Stimulated activated CD8-positive, alpha-beta memory T cell treated with anti-CD3 and anti-CD28 coated beads, Interleukin-2, amount 100 ng/mL, for 48 hours (primary cell): ENCODE measurements at regions not wholly inside any gene's neighbourhood (a gene's known extent, or its start where the extent isn't known, plus 50 kb on each side); places are given as distances from the start of the nearest gene placed in this dataset.
"Not testable (repeated sequence)": the region's sequence is repeated elsewhere in the genome, so short reads cannot be mapped to it uniquely, and the experiment has no call there.

Experiments used
- DNase-seq, 2 donors: peaks; one replicate each; pipeline ENCODE4 v3.0.0-alpha.2; 2020; ENCODE audit warnings: low read depth in 2 of 2

- no peak for DNase-seq
Measured at GRCh38 chr12:90695415-90695814, 259.6 kb downstream of the CCER1 start.

- no peak for DNase-seq
Measured at GRCh38 chr12:90690120-90690519, 264.9 kb downstream of the CCER1 start.

GRCh38 chr12:90687682-90688081 lies 267.3 kb downstream of the CCER1 start:
- not testable (repeated sequence) for DNase-seq

GRCh38 chr12:90683871-90684270 lies 271.1 kb downstream of the CCER1 start:
- DNase-seq: no peak

- no peak for DNase-seq
Measured at GRCh38 chr12:90682398-90682797, 272.6 kb downstream of the CCER1 start.

- no peak for DNase-seq
Measured at GRCh38 chr12:90679674-90680073, 275.3 kb downstream of the CCER1 start.

- DNase-seq: no peak
Measured at GRCh38 chr12:90677552-90677951, 277.4 kb downstream of the CCER1 start.

- DNase-seq: no peak
Measured at GRCh38 chr12:90677055-90677454, 277.9 kb downstream of the CCER1 start.

GRCh38 chr12:90675106-90675505 lies 279.9 kb downstream of the CCER1 start:
- DNase-seq: no peak

GRCh38 chr12:90672081-90672480 lies 282.9 kb downstream of the CCER1 start:
- DNase-seq: no peak

GRCh38 chr12:90663949-90664348 lies 291.0 kb downstream of the CCER1 start:
- DNase-seq: not testable (repeated sequence)

GRCh38 chr12:90659060-90659459 lies 295.9 kb downstream of the CCER1 start:
- no peak for DNase-seq

- DNase-seq: no peak
Measured at GRCh38 chr12:90653040-90653439, 301.9 kb downstream of the CCER1 start.

- DNase-seq: no peak
Measured at GRCh38 chr12:90652280-90652679, 302.7 kb downstream of the CCER1 start.

- no peak for DNase-seq
Measured at GRCh38 chr12:90645181-90645580, 309.8 kb downstream of the CCER1 start.

GRCh38 chr12:90631591-90632212 lies 323.3 kb downstream of the CCER1 start:
- DNase-seq: no peak

GRCh38 chr12:90630006-90630405 lies 325.0 kb downstream of the CCER1 start:
- no peak for DNase-seq

- DNase-seq: no peak
Measured at GRCh38 chr12:90628213-90628612, 326.8 kb downstream of the CCER1 start.

GRCh38 chr12:90627180-90627896 lies 327.6 kb downstream of the CCER1 start:
- no peak for DNase-seq

- DNase-seq: no peak
Measured at GRCh38 chr12:90622431-90622830, 332.5 kb downstream of the CCER1 start.

- no peak for DNase-seq
Measured at GRCh38 chr12:90621927-90622326, 333.0 kb downstream of the CCER1 start.

GRCh38 chr12:90619943-90620342 lies 335.0 kb downstream of the CCER1 start:
- no peak for DNase-seq

GRCh38 chr12:90618586-90618985 lies 336.4 kb downstream of the CCER1 start:
- DNase-seq: no peak

- DNase-seq: no peak
Measured at GRCh38 chr12:90611891-90612290, 343.1 kb downstream of the CCER1 start.
